SHP77 (cell line): ENCODE measurements at regions not wholly inside any gene's neighbourhood (a gene's known extent, or its start where the extent isn't known, plus 50 kb on each side); places are given as distances from the start of the nearest gene placed in this dataset.

ENCODE experiments used
- DNase-seq, 2 experiments: peaks; one replicate each; lab custom pipeline; 2025; lab: John Stamatoyannopoulos, UW

GRCh38 chr5:73395256-73395655 is 53.3 kb downstream of the FOXD1 start:
- DNase-seq, result no peak

DNA sequence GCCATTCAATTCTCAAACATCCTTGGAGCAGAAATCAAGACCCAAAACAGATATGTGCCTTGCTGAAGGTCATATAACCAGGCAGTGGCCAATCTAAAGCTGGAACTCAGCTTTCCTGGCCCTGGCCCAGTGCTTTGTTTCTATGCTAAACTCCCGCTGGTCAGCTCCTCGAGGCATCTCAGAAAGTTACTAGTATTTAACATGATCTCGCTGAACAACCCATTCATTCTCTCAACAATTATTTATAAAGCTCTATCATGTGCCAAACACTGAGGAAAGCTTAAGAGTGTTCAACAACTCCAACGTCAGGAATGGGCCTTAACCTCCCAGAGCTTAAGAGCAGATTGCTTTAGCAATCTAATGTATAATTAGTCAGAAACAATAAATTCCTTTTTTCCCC is 54.0 kb downstream of the FOXD1 start:
- no peak for DNase-seq

- no peak for DNase-seq
These were observed 54.7 kb downstream of the FOXD1 start for GRCh38 chr5:73393611-73394489.

DNA sequence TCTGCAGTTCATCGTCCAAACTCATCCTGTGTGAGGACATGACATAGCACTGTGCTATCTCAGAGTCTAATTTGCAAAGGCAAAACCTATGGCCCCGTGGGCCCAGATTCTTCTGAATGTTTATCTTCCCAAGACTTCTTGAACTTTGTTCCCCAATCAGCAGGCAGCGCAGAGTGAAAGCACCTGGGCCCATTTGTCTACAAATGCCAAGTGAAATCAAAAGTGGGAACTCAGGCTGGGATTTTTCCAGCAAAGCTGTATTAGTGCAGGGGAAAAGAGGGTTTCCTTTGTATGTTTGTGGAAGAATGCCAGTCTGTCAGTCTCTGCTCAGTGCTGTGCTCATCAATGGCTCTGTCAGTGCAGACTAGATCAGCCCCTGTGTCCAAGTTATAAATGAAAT is 55.8 kb downstream of the FOXD1 start:
- DNase-seq, result no peak

DNA sequence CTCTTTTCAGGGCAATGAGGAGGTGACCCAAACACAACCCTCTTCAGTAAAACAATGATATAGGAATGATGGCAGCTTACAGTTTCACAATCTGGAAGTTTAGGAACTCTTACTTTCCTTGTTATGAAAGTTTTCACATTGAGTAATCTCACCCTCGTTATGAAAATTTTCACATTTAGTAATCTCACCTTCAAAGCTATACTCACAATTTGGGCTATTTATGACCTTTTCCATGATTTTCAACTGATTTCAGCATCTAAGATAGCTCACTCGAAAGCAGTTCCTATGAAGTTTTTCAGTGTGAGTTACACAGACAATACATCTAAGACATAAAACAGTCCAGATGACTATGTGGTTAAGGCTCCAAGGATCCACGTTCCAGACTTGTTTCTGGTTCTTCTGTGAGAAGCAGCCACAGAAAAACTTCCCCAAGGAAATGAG is 57.1 kb downstream of the FOXD1 start:
- no peak for DNase-seq

- no peak for DNase-seq
These were observed 57.6 kb downstream of the FOXD1 start for GRCh38 chr5:73390972-73391371.

GRCh38 chr5:73388740-73389139 is 59.8 kb downstream of the FOXD1 start:
- DNase-seq, result no peak

DNA sequence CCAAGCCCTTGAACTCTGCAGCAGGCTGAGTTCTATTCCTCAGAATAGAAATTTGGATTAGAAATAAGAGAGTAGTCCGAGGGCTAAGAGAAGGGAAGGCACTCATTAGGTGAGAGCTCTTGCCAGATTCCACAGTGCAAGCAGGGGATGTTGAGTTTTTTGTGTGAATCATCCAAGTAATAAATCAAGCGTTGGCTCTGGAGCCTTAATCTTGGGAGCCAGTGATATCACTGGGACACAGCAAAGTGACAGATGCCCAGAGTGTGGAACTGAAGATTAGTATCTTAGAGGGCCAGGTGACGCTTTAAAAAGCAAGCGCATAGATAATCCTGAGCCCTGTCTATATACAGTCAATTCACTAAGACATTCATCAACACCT is 60.3 kb downstream of the FOXD1 start:
- DNase-seq, result peak; percentile 21 to 37

DNA sequence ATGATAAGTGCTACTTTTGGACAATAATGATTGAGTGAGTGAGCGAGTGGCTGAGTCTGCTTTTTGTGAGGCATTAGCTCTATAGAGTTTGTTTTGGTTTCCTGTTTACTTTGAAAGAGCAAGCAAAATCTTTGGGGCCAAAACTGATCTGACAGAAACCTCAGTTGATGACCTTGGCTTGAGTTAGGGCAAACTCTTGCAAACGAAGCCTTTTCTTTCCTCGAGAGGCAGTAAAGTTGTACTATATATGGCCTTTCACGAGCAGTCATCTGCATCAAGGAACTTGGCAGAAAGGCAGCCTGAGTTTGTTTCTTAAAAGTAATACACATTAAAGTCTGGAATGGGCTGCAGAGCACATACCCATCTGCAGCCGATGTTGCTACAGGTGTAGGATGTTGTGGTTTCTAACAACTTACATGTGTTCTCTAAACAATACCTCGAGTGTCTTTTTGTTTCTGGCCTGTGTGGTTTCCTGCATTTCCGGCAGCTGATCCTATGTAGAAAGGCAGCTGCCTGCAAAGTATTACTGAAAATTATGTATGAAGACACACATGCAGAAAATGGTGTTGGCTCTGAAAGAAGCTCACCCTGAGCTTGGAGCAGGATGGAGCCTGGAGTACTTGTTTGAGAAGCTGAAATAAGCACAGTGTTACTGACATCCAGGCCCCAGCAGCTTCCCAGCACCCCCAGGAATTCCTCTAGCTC is 60.8 kb downstream of the FOXD1 start:
- peak; percentile 37 to 59 for DNase-seq

DNA sequence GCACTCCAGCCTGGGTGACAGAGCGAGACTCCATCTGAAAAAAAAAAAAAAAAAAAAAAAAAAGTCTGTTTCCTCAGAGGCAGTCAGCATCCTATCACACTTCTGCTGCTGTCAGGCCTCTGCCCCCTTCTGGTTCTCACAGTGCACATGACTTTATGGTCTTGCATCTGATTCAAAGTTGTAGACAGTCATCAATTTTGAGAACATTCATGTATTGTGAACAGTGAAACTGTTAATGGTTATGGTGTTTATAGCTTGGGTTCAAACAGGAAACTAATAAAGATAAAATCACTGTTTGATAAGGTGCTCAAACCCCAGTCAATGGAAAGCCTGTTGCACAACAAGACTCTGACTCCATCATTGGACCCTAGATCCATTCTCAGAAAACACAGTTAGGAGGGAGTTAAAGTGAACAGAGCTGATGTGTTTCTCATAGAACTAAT is 61.4 kb downstream of the FOXD1 start:
- no peak for DNase-seq

- DNase-seq, result no peak
These were observed 63.7 kb downstream of the FOXD1 start for GRCh38 chr5:73384861-73385260.

DNA sequence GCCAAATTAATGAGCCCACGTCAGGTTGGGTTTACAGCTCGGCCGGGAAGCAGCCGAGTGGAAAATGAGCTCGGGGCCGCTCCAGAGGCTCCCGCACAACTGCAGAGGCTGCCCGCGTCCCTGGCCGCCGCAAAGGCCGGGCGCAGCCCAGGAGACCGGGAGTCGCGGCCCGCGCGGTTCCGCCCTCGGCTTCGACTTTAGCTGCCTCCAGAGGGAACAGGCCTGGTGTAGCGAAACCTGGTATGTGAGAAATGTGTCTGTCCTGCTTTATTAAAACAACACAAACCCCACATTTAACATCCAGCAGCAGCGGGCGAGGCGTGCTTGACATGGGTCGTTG is 66.2 kb downstream of the FOXD1 start:
- no peak for DNase-seq

DNA sequence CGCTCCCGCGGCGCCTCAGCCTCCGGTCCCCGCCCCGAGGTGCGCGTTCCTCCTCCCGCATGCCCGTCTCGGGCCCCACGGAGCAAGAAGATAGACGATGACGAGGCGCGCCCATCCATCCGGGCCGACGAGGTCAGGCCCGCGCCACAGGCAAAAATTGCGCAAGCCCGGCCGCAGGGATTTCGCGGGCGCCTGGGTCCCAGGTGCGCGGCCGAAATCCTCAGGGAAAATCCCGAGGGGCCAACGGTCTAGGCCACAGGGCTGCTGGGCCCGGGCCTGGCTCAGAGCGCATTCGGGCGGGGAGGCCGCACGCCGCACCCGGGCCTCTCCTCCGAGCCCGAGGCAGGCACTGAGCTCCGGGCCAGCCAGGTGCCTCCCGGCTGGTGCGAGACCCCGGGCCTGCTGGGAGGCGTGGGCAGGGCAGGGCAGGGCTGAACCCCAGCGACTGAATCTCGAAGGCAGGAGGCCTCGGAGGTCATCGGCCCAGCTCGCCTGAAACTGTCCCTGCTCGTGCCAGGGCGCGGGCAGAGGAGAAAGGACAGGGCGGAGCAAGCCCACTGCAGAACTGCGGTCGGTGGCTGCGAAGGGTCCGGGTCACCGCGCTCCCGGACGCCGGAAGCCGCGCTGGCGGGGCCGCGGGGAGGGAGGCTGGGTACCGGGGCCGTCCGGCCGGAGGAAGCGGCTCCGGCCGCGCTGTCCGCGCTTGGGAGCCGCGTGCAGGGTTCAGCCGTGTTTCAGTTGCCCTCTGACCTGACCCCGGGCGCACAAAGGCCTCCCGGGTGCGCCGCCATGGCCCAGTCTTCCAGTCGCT is 66.8 kb downstream of the FOXD1 start:
- DNase-seq, result no peak

- no peak for DNase-seq
These were observed 67.6 kb downstream of the FOXD1 start for GRCh38 chr5:73380710-73381589.

GRCh38 chr5:73380041-73380440 is 68.5 kb downstream of the FOXD1 start:
- no peak for DNase-seq

- DNase-seq, result no peak
These were observed 69.1 kb downstream of the FOXD1 start for GRCh38 chr5:73379435-73379834.

GRCh38 chr5:73378765-73379164 is 69.8 kb downstream of the FOXD1 start:
- no peak for DNase-seq

GRCh38 chr5:73378070-73378469 is 70.5 kb downstream of the FOXD1 start:
- no peak for DNase-seq

GRCh38 chr5:73376618-73377170 is 71.9 kb downstream of the FOXD1 start:
- DNase-seq, result no peak

DNA sequence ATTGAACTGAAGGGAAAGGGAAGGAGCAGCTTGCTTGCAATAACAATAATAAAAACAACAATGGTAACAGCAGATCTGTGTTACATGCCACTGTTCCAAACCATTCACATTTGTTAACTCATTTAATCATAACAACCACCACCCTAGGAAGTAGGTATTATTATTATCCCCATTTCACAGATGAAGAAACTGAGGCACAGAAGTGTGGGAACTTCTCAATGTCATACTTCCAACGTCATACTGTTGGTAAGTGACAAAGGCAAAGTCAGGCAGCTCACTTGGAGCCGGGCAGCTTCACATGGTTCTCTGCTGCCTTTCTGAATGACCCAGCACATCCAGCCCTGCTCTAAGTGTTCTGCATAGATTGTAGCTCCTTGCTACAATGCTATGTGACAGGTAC is 72.6 kb downstream of the FOXD1 start:
- no peak for DNase-seq

GRCh38 chr5:73375191-73375545 is 73.4 kb downstream of the FOXD1 start:
- no peak for DNase-seq
